Spleen (tissue), 11 donors: ENCODE measurements at regions not wholly inside any gene's neighbourhood (a gene's known extent, or its start where the extent isn't known, plus 50 kb on each side); places are given as distances from the start of the nearest gene placed in this dataset.

ENCODE experiments used
- DNase-seq: peaks from one replicate; pipeline ENCODE4 v3.0.0-alpha.2; 2020
- H3K27ac ChIP-seq, 8 donors: fragments of 200-600 bp; sonication (generic) in 7 of 8; 1 replicate in 4 of 8; 2 replicates in 4 of 8; pipeline versions ENCODE4 v1.5.0 to v1.8.0; 2016 to 2021; ENCODE audit warnings: inconsistent platforms in 4 of 8, mild to moderate bottlenecking in 4 of 8, moderate library complexity in 1 of 8
- H3K27me3 ChIP-seq, 7 donors: fragments of 200-600 bp; sonication (generic) in 6 of 7; replicated peaks in 1 of 7; 1 replicate in 4 of 7; 2 replicates in 3 of 7; pipeline versions ENCODE4 v1.5.0 to v1.8.0; 2016 to 2021; ENCODE audit warnings: inconsistent platforms in 3 of 7, mild to moderate bottlenecking in 1 of 7
- H3K36me3 ChIP-seq, 6 donors: fragments of 200-600 bp; sonication (generic) in 5 of 6; 1 replicate in 4 of 6; 2 replicates in 2 of 6; pipeline versions ENCODE4 v1.5.0 to v1.8.0; 2016 to 2021; ENCODE audit warnings: inconsistent platforms in 2 of 6
- H3K4me1 ChIP-seq, 6 donors: fragments of 200-600 bp; sonication (generic) in 5 of 6; 1 replicate in 3 of 6; 2 replicates in 3 of 6; pipeline versions ENCODE4 v1.5.0 to v1.8.0; 2016 to 2021; ENCODE audit warnings: inconsistent platforms in 3 of 6
- H3K4me3 ChIP-seq, 8 donors: fragments of 200-600 bp; sonication (generic) in 7 of 8; 1 replicate in 4 of 8; 2 replicates in 4 of 8; pipeline versions ENCODE4 v1.5.0 to v1.8.0; 2016 to 2021; ENCODE audit warnings: inconsistent platforms in 4 of 8, mild to moderate bottlenecking in 4 of 8, moderate library complexity in 2 of 8
- H3K9me3 ChIP-seq, 8 donors: fragments of 200-600 bp; sonication (generic) in 7 of 8; 1 replicate in 4 of 8; 2 replicates in 4 of 8; pipeline versions ENCODE4 v1.5.0 to v1.8.0; 2016 to 2021; ENCODE audit warnings: inconsistent platforms in 4 of 8
- POLR2A ChIP-seq, 3 donors: fragments of 450-650 bp; IDR thresholded peaks; one replicate each; pipeline ENCODE4 v1.5.1; 2017; ENCODE audit warnings: antibody characterized with exemption in 3 of 3, mild to moderate bottlenecking in 1 of 3
- POLR2AphosphoS5 ChIP-seq, 3 donors: sonication (generic); formaldehyde crosslinking; IDR thresholded peaks; one replicate each; pipeline ENCODE4 v1.5.1; 2017; ENCODE audit warnings: antibody characterized with exemption in 3 of 3
- WGBS, 5 donors: extraction: QIAGEN DNeasy Blood & Tissue Kit in 3 of 5; methylation state at CpG; one replicate each; pipeline versions ENCODE4 v1.1.5 to v1.1.7; 2013 to 2018; 5-methylcytosine and 5-hydroxymethylcytosine counted together
- intact Hi-C: fragments of 100-400 bp; cut with DNase I; formaldehyde crosslinking; loops from one replicate; pipeline ENCODE4 v1.15.0; 2023; ENCODE audit warnings: low total_unique reads
- TF ChIP-seq, protein P1 (sequence below), 11 experiments: fragments of 200-600 bp in 7 of 11; fragments of 450-650 bp in 4 of 11; sonication (generic) in 4 of 11; IDR thresholded peaks in 8 of 11; conservative IDR thresholded peaks in 3 of 11; 1 replicate in 7 of 11; 2 replicates in 4 of 11; pipeline versions ENCODE4 v1.4.0 to v1.8.0; 2016 to 2021; ENCODE audit warnings: antibody characterized with exemption in 11 of 11, inconsistent platforms in 4 of 11, mild to moderate bottlenecking in 1 of 11
- donor health status: healthy with polysubstance abuse.
- donor health status: DM: no; HTN: no; CAD: no; lungs with moderate emphysema.
- donor health status: DM: no; HTN: no; CAD: no.
- donor health status: Bipolar disorder and iron deficiency.
- donor health status: healthy.
- donor health status: DM: no; HTN: no; CAD: no.
- donor health status: DM: yes; HTN: yes; CAD: no.

DNA sequence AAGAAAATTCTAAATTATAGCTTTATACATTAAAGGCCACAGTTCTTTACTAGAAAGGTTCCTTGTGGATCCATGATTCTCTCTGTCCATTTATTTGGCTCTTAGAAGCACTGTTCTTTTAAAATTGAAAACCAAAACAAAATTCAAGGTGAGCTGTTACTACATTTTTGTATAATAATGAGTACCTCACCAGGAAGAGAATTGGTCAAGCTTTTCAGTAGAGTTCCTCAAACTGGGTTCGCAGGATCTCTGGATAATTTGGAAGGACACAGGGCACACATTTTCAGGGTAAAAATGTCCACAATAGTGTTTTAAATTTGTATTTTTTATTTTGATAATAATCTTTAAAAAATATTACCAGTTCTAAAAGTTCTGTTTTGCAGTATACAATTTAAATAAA is 93.0 kb downstream of the PPP1R3A start:
- intact Hi-C loops = no loop called here
- TF ChIP-seq, protein P1, sequence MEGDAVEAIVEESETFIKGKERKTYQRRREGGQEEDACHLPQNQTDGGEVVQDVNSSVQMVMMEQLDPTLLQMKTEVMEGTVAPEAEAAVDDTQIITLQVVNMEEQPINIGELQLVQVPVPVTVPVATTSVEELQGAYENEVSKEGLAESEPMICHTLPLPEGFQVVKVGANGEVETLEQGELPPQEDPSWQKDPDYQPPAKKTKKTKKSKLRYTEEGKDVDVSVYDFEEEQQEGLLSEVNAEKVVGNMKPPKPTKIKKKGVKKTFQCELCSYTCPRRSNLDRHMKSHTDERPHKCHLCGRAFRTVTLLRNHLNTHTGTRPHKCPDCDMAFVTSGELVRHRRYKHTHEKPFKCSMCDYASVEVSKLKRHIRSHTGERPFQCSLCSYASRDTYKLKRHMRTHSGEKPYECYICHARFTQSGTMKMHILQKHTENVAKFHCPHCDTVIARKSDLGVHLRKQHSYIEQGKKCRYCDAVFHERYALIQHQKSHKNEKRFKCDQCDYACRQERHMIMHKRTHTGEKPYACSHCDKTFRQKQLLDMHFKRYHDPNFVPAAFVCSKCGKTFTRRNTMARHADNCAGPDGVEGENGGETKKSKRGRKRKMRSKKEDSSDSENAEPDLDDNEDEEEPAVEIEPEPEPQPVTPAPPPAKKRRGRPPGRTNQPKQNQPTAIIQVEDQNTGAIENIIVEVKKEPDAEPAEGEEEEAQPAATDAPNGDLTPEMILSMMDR (IDR thresholded peaks at IDR 0.05 in 8 of 11, conservative IDR thresholded peaks at IDR 0.05 in 3 of 11) = no peak
- TF ChIP-seq POLR2AphosphoS5 (IDR thresholded peaks at IDR 0.05) = no peak
- no peak for TF ChIP-seq POLR2A (IDR thresholded peaks at IDR 0.05)
- Histone ChIP-seq H3K27me3 (no peaks in the 10 kb centered on the region), H3K4me3 (no peak overlapping the region), H3K27ac (no peak overlapping the region), H3K9me3 (no peaks in the 10 kb centered on the region), H3K36me3 (no peaks in the 10 kb centered on the region), H3K4me1 (no peaks in the 10 kb centered on the region)
- DNase-seq = no peak
- 75 to 85% (median 80%) methylated on average over 1 of the region's 1 CpG for WGBS, 5 donors

DNA sequence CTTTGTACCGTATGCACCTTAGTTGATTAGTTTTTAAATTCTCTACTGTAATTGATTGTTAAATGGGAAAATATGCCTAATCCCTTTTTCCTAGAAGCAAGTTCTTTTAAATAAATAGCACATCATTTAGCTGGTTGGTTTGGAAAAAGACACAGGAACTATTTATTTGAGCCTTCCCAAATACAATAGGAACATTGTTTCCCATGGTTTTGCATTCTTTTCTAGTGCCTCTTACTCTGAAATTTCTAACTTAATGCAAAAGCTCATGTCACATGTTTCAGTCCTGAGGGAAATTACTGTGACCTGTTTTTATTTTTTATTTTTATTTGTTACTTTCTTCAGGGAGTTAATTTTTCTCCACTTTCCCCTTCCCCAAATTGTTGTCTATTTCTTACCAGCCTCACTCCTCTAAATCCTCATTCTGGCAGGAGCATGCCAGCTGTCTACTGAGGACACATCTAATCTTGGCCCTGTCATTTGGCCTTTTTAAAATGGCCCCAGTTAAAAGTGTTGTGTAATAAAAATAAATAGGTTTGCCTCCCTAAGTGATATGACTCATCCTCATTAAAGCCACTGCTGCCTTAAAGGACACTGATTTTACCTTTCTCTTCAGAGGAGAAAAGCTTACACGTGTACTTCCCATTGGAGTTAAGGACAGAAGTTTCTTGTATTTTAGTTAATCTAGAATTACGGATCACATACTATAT is 94.5 kb downstream of the PPP1R3A start:
- 53 to 79% (median 75%) methylated on average over 3 of the region's 3 CpGs for WGBS, 5 donors
- TF ChIP-seq POLR2AphosphoS5 (IDR thresholded peaks at IDR 0.05) (no peak), POLR2A (IDR thresholded peaks at IDR 0.05) (no peak)
- TF ChIP-seq, protein P1 (IDR thresholded peaks at IDR 0.05 in 8 of 11, conservative IDR thresholded peaks at IDR 0.05 in 3 of 11) = no peak
- Histone ChIP-seq H3K27me3 (no peaks in the 10 kb centered on the region), H3K27ac (no peak overlapping the region), H3K4me3 (no peak overlapping the region), H3K4me1 (no peaks in the 10 kb centered on the region), H3K9me3 (no peaks in the 10 kb centered on the region), H3K36me3 (no peaks in the 10 kb centered on the region)
- DNase-seq = no peak
- intact Hi-C loops = no loop called here

DNA sequence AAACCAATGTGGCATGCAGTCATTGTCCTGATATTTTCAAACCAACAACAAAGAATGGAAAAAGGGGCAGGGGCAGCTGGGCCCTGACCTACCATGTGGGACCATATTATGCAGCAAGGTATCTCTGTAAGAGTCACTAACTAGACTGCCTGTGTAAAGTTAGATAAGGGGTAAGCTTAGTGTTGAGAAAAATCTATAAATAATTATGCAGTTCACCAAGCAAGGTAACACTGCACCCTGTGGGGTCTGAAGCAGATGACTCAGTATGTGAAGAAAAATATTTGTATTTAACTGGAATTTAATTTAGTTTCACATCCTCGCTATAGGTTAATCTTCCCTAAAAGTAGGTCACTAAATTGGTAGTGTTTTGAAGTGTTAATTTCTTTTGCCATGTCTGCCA is 99.3 kb downstream of the PPP1R3A start:
- WGBS, 5 donors = 59 to 94% (median 70%) methylated on average over 1 of the region's 1 CpG
- Histone ChIP-seq H3K9me3 (no peaks in the 10 kb centered on the region), H3K4me1 (no peaks in the 10 kb centered on the region), H3K27ac (no peak overlapping the region), H3K36me3 (no peaks in the 10 kb centered on the region), H3K4me3 (no peak overlapping the region), H3K27me3 (no peaks in the 10 kb centered on the region)
- no peak for DNase-seq
- intact Hi-C loops = no loop called here
- TF ChIP-seq, protein P1 (IDR thresholded peaks at IDR 0.05 in 8 of 11, conservative IDR thresholded peaks at IDR 0.05 in 3 of 11) = no peak

DNA sequence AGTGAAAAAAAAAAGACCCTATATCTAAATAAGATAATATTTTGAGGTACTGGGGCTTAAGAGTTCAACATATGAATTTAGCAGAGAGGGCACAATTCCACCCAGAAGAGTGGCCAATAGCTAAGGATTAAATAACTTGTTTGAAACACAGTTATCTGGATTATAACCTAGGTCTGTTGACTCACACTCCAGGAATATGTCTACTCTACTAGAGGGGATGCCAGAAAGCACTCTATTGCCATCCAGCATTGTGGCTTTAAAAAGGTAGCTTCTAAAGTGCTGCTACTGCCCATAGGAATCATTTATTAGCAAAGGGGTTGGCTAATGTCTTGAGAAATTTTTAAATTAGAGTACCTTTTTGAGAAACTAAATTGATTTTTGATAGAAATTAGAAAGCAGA is 102.2 kb downstream of the PPP1R3A start:
- Histone ChIP-seq H3K27ac (no peak overlapping the region), H3K36me3 (no peaks in the 10 kb centered on the region), H3K4me3 (no peak overlapping the region), H3K9me3 (no peaks in the 10 kb centered on the region), H3K27me3 (no peaks in the 10 kb centered on the region), H3K4me1 (no peaks in the 10 kb centered on the region)
- no peak for DNase-seq
- no peak for TF ChIP-seq POLR2AphosphoS5 (IDR thresholded peaks at IDR 0.05)
- no peak for TF ChIP-seq POLR2A (IDR thresholded peaks at IDR 0.05)
- TF ChIP-seq, protein P1 (IDR thresholded peaks at IDR 0.05 in 8 of 11, conservative IDR thresholded peaks at IDR 0.05 in 3 of 11) = no peak
- intact Hi-C loops = no loop called here
